ENCODE measurements at regions not wholly inside any gene's neighbourhood (a gene's known extent, or its start where the extent isn't known, plus 50 kb on each side); places are given as distances from the start of the nearest gene placed in this dataset.
"Not testable (repeated sequence)": the region's sequence is repeated elsewhere in the genome, so short reads cannot be mapped to it uniquely, and the experiment has no call there.

DNA sequence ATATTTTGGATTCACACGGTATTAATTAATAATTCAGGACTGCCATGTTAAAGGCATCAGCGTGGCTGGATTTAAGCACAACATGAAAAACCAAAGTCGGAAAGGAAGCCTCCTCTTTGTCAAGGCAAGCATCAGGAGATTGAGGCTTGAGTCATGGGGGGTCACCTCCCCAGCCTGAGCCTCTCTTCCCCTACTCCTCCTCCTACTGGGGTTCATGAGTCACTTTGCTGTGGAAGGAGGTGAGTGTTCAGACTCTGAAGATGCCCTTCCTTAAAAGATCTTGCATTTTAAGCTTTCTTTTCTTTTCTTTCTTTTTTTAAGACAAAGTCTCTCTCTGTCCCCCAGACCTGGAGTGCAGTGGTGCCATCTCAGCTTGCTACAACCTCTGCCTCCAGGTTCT is 235.3 kb upstream of the USP9Y start:
- Mint-ChIP-seq H3K27ac (no peak overlapping the region), H3K4me3 (no peak overlapping the region), H3K27me3 (no peaks in the 10 kb centered on the region), H3K9me3 (peaks cover 10 to 23% of the 10 kb centered on the region in 2 donors), H3K4me1 (peaks cover 5% of the 10 kb centered on the region)
- DNase-seq = no peak
- no peak for ATAC-seq

DNA sequence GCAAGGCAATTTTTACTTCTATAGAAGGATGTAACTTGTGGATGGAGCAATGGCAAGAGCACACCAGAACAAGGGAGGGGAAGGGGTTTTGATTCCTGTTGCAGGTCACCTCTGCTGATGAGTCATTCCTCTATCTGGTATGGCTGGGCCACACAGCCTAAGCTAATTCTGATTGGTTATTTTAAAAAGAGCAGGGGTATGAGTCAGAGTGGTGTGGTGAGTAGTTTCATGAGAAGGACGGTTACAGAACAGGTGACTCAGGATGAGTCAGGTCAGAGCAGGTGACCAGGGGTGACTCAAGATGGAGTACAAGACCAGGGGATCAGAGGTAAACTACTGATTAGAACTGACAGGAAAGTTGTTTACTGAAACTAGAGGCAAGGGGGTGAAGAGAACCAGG is 231.9 kb upstream of the USP9Y start:
- peaks cover 5% of the 10 kb centered on the region for H3K4me1 Mint-ChIP-seq
- ATAC-seq (peak; percentile 90), DNase-seq (peak; percentile 0 to 33)
- H3K9me3 Mint-ChIP-seq = peaks cover 10 to 23% of the 10 kb centered on the region in 2 donors
- H3K27ac Mint-ChIP-seq = peak overlapping the region; percentile 74 to 80
- H3K27me3 Mint-ChIP-seq = no peaks in the 10 kb centered on the region
- no peak overlapping the region for H3K4me3 Mint-ChIP-seq

DNA sequence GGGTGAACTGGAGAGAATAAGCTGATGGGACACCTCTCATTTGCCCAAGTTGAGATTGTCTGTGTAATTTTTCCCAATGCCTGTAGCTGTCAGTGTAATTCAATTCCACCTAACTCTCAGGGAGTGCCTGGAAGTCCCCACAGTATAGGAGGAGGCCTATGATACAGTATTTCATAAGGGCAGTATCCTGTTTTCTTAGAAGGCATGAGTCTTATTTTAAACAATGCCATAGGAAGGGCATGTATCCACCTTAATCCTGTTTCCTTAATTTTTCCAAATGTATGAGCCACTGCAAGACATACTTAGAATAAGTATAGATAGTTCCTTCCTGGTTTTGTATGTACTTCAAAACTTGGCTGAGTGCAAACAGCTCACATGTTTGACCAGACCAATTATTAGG is 226.6 kb upstream of the USP9Y start:
- Mint-ChIP-seq H3K4me3 (no peak overlapping the region), H3K9me3 (peaks cover 1 to 2% of the 10 kb centered on the region in 2 donors), H3K4me1 (no peaks in the 10 kb centered on the region), H3K27me3 (no peaks in the 10 kb centered on the region), H3K27ac (no peak overlapping the region)
- ATAC-seq (no peak), DNase-seq (no peak)

DNA sequence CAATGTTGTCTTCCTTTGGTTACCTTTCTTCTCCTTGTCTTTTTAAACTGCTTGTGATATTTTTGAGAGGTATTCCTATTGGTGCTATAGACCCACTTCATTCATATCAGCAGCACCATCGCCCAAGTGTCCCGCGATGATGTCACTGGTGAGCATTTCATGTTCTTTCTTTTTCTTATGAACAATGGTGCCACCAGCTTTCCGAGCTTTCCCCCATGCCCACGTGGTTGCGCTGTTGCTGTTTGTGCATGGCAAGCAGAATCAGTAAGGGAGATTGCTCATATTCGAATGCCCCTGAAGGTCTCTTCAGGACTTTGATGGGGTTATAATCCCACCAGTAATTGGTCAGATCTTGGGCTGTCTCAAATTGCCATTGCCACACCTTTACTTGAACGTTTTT is 221.6 kb upstream of the USP9Y start:
- H3K27ac Mint-ChIP-seq = no peak overlapping the region
- DNase-seq (peak; percentile 12 to 41), ATAC-seq (peak; percentile 72)
- H3K9me3 Mint-ChIP-seq = no peaks in the 10 kb centered on the region
- H3K4me3 Mint-ChIP-seq = no peak overlapping the region
- H3K27me3 Mint-ChIP-seq = no peaks in the 10 kb centered on the region
- no peaks in the 10 kb centered on the region for H3K4me1 Mint-ChIP-seq

DNA sequence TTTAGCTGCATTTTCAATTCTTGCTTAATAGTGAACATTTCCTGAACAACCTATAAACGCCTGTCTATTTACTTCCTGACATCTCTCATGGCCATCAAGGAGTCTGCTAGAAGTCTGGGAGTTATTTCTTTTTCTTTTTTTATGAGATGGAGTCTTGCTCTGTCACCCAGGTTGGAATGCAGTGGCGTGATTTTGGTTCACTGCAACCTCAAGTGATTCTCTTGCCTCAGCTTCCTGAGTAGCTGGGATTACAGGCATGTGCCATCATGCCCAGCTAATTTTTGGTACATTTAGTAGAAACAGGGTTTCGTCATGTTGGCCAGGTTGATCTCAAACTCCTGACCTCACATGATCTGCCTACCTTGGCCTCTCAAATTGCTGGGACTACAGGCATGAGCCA is 217.6 kb upstream of the USP9Y start:
- ATAC-seq = no peak
- Mint-ChIP-seq H3K9me3 (peaks cover 0 to under 1% of the 10 kb centered on the region in 2 donors), H3K27ac (no peak overlapping the region), H3K4me1 (no peaks in the 10 kb centered on the region), H3K27me3 (no peaks in the 10 kb centered on the region), H3K4me3 (no peak overlapping the region)
- DNase-seq = no peak

DNA sequence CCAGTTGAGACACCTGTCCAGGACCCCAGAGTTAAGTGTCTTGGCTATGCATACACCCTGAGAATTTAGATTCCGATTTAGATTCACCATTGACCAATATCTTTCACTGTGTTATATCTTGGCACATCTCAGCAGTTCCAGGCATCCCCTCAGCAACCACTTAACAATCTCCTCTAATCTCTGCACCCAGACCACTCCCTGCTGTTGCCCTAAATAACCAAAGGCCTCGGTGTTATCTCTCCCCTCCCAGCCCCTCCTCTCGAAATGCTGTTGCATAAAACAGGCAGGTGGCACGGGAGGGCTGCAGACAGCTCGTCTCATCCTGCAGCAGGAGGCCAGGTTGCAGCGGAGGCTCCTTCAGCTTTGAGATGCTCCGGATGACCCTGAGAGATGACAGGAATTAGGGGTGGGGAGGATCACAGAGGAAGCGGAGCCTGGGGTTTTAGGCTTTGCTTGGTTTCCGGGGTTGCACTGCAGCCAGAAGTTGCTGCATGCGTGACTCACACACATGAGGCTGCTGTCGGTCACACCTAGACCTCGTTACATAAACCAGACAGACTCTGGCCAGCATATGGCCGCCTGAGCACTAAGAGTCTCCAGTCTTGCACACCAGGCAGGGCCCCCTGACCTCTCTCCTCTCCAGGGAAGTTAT is 210.3 kb upstream of the USP9Y start:
- no peak for DNase-seq
- no peaks in the 10 kb centered on the region for H3K4me1 Mint-ChIP-seq
- no peak overlapping the region for H3K4me3 Mint-ChIP-seq
- peak; percentile 49 for ATAC-seq
- no peaks in the 10 kb centered on the region for H3K27me3 Mint-ChIP-seq
- H3K27ac Mint-ChIP-seq = no peak overlapping the region
- H3K9me3 Mint-ChIP-seq = peaks cover 4 to 6% of the 10 kb centered on the region in 2 donors

DNA sequence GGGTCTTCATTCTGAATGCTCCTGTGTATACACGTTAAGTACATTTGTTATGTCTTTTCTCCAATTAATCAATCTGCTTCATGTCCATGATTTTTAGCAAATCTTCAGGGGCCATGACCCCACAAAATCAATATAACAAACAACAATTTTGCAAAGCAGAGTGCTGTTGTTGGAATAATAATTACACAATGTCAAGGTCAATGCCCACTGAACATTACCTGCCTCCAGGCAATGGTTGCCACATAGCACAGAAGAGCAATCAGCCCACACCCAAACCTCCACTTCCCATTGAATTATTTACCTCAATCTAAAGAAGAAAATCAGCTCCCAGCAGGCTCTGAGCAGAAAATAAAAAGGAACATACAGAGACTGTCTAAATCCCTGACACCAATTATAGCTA is 208.8 kb upstream of the USP9Y start:
- H3K9me3 Mint-ChIP-seq = peaks cover 4 to 6% of the 10 kb centered on the region in 2 donors
- no peaks in the 10 kb centered on the region for H3K27me3 Mint-ChIP-seq
- ATAC-seq = no peak
- H3K4me3 Mint-ChIP-seq = no peak overlapping the region
- DNase-seq = no peak
- no peaks in the 10 kb centered on the region for H3K4me1 Mint-ChIP-seq
- H3K27ac Mint-ChIP-seq = no peak overlapping the region

DNA sequence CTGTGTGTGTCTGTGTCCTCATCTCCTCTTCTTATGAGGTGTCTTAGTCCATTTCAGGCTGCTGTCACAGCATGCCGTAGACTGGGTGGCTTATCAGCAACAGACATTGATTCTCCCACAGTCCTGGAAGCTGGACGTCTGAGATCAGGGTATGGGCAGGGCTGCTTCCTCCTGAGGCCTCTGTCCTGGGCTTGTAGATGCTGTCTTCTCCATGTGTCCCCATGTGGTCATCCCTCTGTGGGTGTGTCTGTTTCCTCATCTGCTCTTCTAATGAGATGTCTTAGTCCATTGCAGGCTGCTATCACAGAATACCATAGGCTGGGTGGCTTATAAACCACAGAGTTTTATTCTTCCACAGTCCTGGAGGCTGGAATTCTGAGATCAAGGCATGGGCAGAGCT is 205.0 kb upstream of the USP9Y start:
- DNase-seq = no peak
- Mint-ChIP-seq H3K4me3 (no peak overlapping the region), H3K27me3 (no peaks in the 10 kb centered on the region), H3K4me1 (no peaks in the 10 kb centered on the region), H3K9me3 (no peaks in the 10 kb centered on the region), H3K27ac (no peak overlapping the region)
- no peak for ATAC-seq

DNA sequence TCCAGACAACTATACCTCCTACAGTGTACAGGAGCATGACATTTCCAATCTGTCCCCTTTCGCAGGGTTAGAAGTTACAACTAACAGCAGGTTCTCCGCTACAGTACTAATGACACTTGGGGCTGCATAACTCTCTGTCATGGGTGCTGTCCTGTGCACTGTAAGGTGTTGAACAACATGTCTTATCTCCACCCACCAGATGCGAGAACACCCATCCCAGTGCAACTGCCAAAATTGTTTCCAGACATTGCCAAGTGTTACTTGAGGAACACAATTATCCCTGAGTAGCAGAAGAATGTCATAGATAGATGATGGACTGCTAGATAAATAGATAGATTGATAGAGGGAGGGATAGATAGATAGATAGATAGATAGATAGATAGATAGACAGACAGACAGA is 200.9 kb upstream of the USP9Y start:
- no peaks in the 10 kb centered on the region for H3K9me3 Mint-ChIP-seq
- H3K27me3 Mint-ChIP-seq = no peaks in the 10 kb centered on the region
- H3K27ac Mint-ChIP-seq = no peak overlapping the region
- H3K4me3 Mint-ChIP-seq = no peak overlapping the region
- ATAC-seq (no peak), DNase-seq (no peak)
- H3K4me1 Mint-ChIP-seq = no peaks in the 10 kb centered on the region

DNA sequence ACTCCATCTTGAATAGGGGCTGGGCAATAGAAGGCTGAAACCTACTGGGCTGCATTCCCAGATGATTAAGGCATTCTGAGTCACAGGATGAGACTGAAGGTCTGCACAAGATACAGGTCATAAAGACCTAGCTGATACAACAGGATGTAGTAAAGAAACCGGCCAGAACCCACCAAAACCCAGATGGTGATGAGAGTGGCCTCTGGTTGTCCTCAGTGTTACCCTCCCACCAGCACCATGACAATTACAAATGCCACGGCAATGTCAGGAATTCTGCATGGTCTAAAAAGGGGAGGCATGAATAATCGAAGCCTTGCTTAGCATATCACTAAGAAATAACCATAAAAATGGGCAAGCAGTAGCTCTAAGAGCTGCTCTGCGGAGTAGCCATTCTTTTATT is 197.0 kb upstream of the USP9Y start:
- not testable (repeated sequence) for DNase-seq, H3K4me1 Mint-ChIP-seq, ATAC-seq

DNA sequence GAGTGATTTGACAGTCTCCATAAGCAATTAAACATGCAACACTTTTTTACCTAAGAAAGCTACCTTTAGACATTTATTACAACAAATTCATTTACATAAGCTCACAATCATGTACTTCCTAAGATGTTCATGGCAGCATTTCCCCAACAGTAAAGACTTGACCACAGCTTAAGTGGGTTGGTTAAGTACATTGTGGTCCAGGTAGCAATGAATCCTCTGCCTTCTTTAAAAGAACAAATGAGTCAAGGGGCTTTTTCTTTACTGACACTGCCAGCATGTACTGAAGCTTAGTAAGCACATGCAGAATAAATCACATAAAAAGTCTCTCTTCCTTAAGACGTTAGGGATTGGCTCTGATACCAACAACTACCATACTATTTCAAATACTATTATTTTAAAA is 183.7 kb upstream of the USP9Y start:
- Mint-ChIP-seq H3K27me3 (no peaks in the 10 kb centered on the region), H3K4me3 (no peak overlapping the region), H3K4me1 (no peaks in the 10 kb centered on the region), H3K27ac (no peak overlapping the region), H3K9me3 (no peaks in the 10 kb centered on the region)
- DNase-seq (no peak), ATAC-seq (peak; percentile 76)

More for the DNA sequence above, 197.0 kb upstream of the USP9Y start:
- H3K27me3 Mint-ChIP-seq, H3K27ac Mint-ChIP-seq, H3K9me3 Mint-ChIP-seq, H3K4me3 Mint-ChIP-seq: not testable (repeated sequence)

DNA sequence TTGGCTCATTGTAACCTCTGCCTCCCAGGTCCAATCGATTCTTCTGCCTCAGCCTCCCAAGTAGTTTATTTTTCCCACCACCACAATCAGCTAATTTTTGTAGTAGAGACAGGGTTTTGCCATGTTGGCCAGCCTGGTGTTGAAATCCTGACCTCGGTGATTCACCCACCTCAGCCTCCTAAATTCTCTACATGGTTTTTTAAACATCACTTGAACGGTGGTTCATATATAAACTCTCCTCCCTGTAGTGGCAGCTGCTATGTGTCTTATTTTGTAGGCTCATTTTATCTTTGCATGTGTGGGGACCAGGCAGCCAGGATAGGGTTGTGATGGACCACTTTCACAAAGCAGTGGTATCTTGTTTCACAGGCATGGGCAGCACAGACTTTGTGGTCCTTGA is 175.8 kb upstream of the USP9Y start:
- no peak for ATAC-seq
- Mint-ChIP-seq H3K4me1 (peaks cover 8% of the 10 kb centered on the region), H3K27ac (no peak overlapping the region), H3K9me3 (peaks cover 0 to 5% of the 10 kb centered on the region in 2 donors), H3K27me3 (no peaks in the 10 kb centered on the region), H3K4me3 (no peak overlapping the region)
- no peak for DNase-seq

DNA sequence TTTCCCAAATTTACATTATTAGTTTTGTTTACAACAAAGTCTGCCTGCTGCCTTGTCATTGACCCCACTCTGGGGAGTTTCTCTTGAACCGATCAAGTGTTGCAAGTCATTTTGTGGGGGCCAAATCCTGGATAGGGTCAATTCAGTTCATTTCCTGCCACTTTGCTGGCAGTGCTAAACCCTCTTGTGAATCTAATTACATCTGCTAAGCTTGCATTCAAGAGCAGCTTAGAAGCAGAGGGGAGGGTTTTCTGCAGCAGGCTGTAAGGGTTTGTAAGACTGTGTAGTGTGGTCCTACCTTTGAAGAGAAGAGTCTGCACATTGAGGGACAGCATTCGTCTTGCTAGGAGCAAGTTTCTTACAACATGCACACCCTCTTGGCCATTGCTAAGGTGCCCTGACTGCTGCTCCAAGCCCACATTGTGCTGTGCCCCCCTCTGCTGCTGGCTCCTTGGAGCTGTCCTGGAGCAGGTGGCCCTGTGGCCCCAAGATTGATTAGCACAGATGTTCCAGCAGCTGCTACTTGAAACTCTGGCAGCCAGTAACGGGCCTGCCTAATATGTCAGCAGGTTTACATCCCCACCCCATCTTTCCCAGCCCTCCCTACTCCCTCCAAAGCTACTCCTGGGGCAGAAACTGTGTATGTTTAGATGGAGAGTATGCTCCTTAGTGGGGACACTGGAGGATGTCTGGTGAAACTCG is 174.5 kb upstream of the USP9Y start:
- Mint-ChIP-seq H3K4me1 (peaks cover 8% of the 10 kb centered on the region), H3K9me3 (peaks cover 0 to 5% of the 10 kb centered on the region in 2 donors), H3K4me3 (no peak overlapping the region), H3K27ac (peak overlapping the region in 1 of 2 donors; percentile 67), H3K27me3 (no peaks in the 10 kb centered on the region)
- ATAC-seq = no peak
- no peak for DNase-seq

DNA sequence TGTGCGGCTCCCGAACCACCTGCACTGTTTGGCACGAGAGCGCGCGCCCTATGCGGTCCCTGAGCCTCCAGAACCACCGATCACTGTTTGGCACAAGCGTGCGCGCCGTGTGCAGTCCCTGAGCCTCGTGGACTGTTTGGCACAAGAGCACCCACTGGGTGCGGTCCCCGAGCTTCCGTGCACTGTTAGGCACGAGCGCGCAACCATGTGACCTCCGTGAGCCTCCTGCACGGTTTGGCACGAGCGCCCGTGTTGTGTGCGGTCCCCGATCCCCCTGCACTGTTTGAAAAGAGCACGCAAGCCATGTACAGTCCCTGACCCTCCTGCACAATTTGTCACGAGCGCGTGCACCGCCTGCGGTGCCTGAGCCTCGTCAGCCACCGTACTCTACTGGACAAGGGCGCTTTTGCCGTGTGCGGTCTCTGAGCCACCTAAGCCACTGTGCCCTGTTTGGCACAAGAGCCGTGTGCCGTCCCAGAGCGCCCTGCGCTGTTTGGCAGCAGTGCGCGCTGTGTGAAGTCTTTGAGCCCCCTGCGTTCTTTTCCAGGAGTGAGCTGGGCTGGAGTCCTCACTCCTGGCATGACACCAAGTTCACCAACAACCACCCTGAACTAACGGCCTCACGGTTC is 163.7 kb upstream of the USP9Y start:
- Mint-ChIP-seq H3K4me1 (peaks cover 30% of the 10 kb centered on the region), H3K27me3 (peaks cover 17% of the 10 kb centered on the region), H3K9me3 (no peaks in the 10 kb centered on the region), H3K27ac (peak overlapping the region in 1 of 2 donors; percentile 27), H3K4me3 (peak overlapping the region; percentile 80 to 86)
- ATAC-seq (peak; percentile 44), DNase-seq (no peak)

DNA sequence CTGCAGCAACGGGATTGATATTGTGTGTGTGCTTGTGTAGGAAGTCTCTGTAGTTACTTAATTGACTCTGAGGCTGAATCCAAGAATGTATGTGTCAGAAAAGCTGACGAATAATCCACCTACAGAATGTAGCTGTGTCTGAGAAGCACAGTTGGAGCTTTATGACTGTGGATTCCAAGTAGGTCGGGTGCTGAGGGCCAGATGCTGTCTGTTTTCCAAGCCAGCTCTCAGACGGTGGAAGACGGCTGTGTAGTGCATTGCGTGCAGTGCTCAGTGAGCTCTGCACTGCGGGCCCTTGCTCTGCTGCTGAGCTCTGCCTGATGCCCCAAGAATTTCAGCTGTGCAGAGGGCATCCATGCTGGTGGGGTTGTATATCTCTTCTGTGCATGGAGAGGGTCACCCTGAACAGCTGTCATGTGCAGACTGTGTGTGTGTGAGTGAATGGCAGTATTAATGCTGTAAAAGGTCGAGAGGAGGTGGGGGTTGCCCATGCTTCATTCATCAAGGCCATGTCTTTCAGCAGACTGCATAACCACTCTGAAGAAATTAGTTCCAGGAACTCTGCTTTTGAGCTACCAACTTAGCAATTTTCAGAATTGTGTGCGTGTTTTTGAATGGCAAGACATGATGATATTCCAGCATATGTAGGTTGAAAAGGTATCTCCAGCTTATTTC is 154.1 kb upstream of the USP9Y start:
- DNase-seq (no peak), ATAC-seq (peak; percentile 39)
- Mint-ChIP-seq H3K4me3 (peak overlapping the region in 1 of 2 donors; percentile 33), H3K27ac (no peak overlapping the region), H3K4me1 (peaks cover 12% of the 10 kb centered on the region), H3K27me3 (no peaks in the 10 kb centered on the region), H3K9me3 (peaks cover 0 to 8% of the 10 kb centered on the region in 2 donors)
